Activated CD8-positive, alpha-beta T cell treated with anti-CD3 and anti-CD28 coated beads for 36 hours (primary cell): ENCODE measurements at regions not wholly inside any gene's neighbourhood (a gene's known extent, or its start where the extent isn't known, plus 50 kb on each side); places are given as distances from the start of the nearest gene placed in this dataset.
A peak's percentile ranks its signal among the peaks of the same experiment; 100 is the strongest.

ENCODE experiments used
- ATAC-seq: fragments of 200-7000 bp; cut with Tn5 transposase; one replicate; pipeline ENCODE4 v1.10.0; 2021; ENCODE audit warnings: mild to moderate bottlenecking, moderate library complexity
- CTCF ChIA-PET: fragments of 350-600 bp; sonication (Branson Sonifier 250); formaldehyde crosslinking; loops from one replicate; lab custom pipeline; 2021; ENCODE audit warnings: antibody characterized with exemption; lab: Charles Lee
- POLR2A ChIA-PET: fragments of 350-600 bp; sonication (Branson Sonifier 250); formaldehyde crosslinking; loops from one replicate; lab custom pipeline; 2021; ENCODE audit warnings: antibody characterized with exemption; lab: Charles Lee
- DNase-seq: peaks from one replicate; pipeline ENCODE4 v3.0.0-alpha.2; 2020
- H3K27ac Mint-ChIP-seq: one replicate; pipeline ENCODE4 v1.8.0; 2021; ENCODE audit warnings: mild to moderate bottlenecking, mixed read lengths
- H3K27me3 Mint-ChIP-seq: one replicate; pipeline ENCODE4 v1.8.0; 2021; ENCODE audit warnings: mixed read lengths
- H3K36me3 Mint-ChIP-seq: one replicate; pipeline ENCODE4 v1.8.0; 2021; ENCODE audit warnings: low read depth, mixed read lengths
- H3K4me1 Mint-ChIP-seq: one replicate; pipeline ENCODE4 v1.8.0; 2021; ENCODE audit warnings: low read depth, mixed read lengths
- H3K4me3 Mint-ChIP-seq: one replicate; pipeline ENCODE4 v1.8.0; 2021; ENCODE audit warnings: mild to moderate bottlenecking, moderate library complexity, mixed read lengths
- H3K9me3 Mint-ChIP-seq: one replicate; pipeline ENCODE4 v1.8.0; 2021; ENCODE audit warnings: mixed read lengths
- CTCF ChIP-seq: fragments of 200-600 bp; IDR thresholded peaks from one replicate; pipeline ENCODE4 v1.8.0; 2022; ENCODE audit warnings: antibody characterized with exemption, mild to moderate bottlenecking
- intact Hi-C: fragments of 100-400 bp; cut with micrococcal nuclease; formaldehyde crosslinking; loops from one replicate; pipeline ENCODE4 v1.10.0; 2022

GRCh38 chr2:234374150-234374508, 122.8 kb downstream of the ARL4C start:
- ChIA-PET POLR2A (interaction anchor here (1.3 to 2.4 kb wide), 2 partner anchors 9 to 25 kb away, joined by 4 to 7 read pairs; no protein-coding TSS in a partner anchor), CTCF (interaction anchor here (0.8 to 1.8 kb wide), 3 partner anchors 21 to 239 kb away, joined by 3 to 4 read pairs (median 3); no protein-coding TSS in a partner anchor)
- ATAC-seq: no peak
- peak overlapping the region; percentile 91 for H3K27ac Mint-ChIP-seq
- peaks cover 6% of the 10 kb centered on the region for H3K36me3 Mint-ChIP-seq
- intact Hi-C loops: loop anchor here (5.0 kb wide), 1 partner anchor 82 kb away; no protein-coding TSS in a partner anchor
- H3K4me3 Mint-ChIP-seq: no peak overlapping the region
- peaks cover 54% of the 10 kb centered on the region for H3K4me1 Mint-ChIP-seq
- H3K9me3 Mint-ChIP-seq: peaks cover 1% of the 10 kb centered on the region
- no peaks in the 10 kb centered on the region for H3K27me3 Mint-ChIP-seq
- peak; percentile 36 for DNase-seq
- no peak for TF ChIP-seq CTCF

- H3K27ac Mint-ChIP-seq: peak overlapping the region; percentile 91
- TF ChIP-seq CTCF: no peak
- intact Hi-C loops: loop anchor here (5.0 kb wide), 1 partner anchor 81 kb away; no protein-coding TSS in a partner anchor
- peak; percentile 15 for ATAC-seq
- ChIA-PET POLR2A (interaction anchor here (1.1 to 2.4 kb wide), 5 partner anchors 9 to 81 kb away, joined by 4 to 7 read pairs (median 5); no protein-coding TSS in a partner anchor), CTCF (interaction anchor here (1.0 to 1.8 kb wide), 5 partner anchors 13 to 238 kb away, joined by 3 to 7 read pairs (median 4); partner anchors contain the start of gene ARL4C)
- DNase-seq: no peak
- H3K4me3 Mint-ChIP-seq: peak overlapping the region; percentile 54
- peaks cover 6% of the 10 kb centered on the region for H3K36me3 Mint-ChIP-seq
- no peaks in the 10 kb centered on the region for H3K9me3 Mint-ChIP-seq
- no peaks in the 10 kb centered on the region for H3K27me3 Mint-ChIP-seq
- peaks cover 60% of the 10 kb centered on the region for H3K4me1 Mint-ChIP-seq
Observed at GRCh38 chr2:234373481-234374149, 123.3 kb downstream of the ARL4C start.

- ChIA-PET POLR2A (interaction anchor here (1.1 to 2.4 kb wide), 4 partner anchors 10 to 81 kb away, joined by 4 to 7 read pairs (median 5); no protein-coding TSS in a partner anchor), CTCF (interaction anchor here (1.0 to 1.8 kb wide), 4 partner anchors 12 to 238 kb away, joined by 3 to 7 read pairs (median 4); partner anchors contain the start of gene ARL4C)
- no peak for TF ChIP-seq CTCF
- Mint-ChIP-seq H3K4me3 (peak overlapping the region; percentile 54), H3K27me3 (no peaks in the 10 kb centered on the region), H3K27ac (peak overlapping the region; percentile 91), H3K36me3 (peaks cover 6% of the 10 kb centered on the region), H3K9me3 (no peaks in the 10 kb centered on the region), H3K4me1 (peaks cover 65% of the 10 kb centered on the region)
- intact Hi-C loops: loop anchor here (5.0 kb wide), 1 partner anchor 81 kb away; no protein-coding TSS in a partner anchor
- peak; percentile 62 for ATAC-seq
- DNase-seq: peak; percentile 63
Observed at GRCh38 chr2:234373060-234373459, 123.8 kb downstream of the ARL4C start.

GRCh38 chr2:234372506-234372905, 124.4 kb downstream of the ARL4C start:
- no peaks in the 10 kb centered on the region for H3K27me3 Mint-ChIP-seq
- no peaks in the 10 kb centered on the region for H3K9me3 Mint-ChIP-seq
- peak overlapping the region; percentile 91 for H3K27ac Mint-ChIP-seq
- no peak for ATAC-seq
- POLR2A ChIA-PET: interaction anchor here (1.1 to 1.3 kb wide), 3 partner anchors 63 to 80 kb away, joined by 4 to 5 read pairs (median 5); no protein-coding TSS in a partner anchor
- H3K4me3 Mint-ChIP-seq: peak overlapping the region; percentile 50
- intact Hi-C loops: loop anchor here (5.0 kb wide), 1 partner anchor 80 kb away; no protein-coding TSS in a partner anchor
- peaks cover 6% of the 10 kb centered on the region for H3K36me3 Mint-ChIP-seq
- TF ChIP-seq CTCF: no peak
- CTCF ChIA-PET: interaction anchor here (1.0 to 1.8 kb wide), 3 partner anchors 12 to 237 kb away, joined by 3 to 7 read pairs (median 4); partner anchors contain the start of gene ARL4C
- DNase-seq: peak; percentile 34
- peaks cover 67% of the 10 kb centered on the region for H3K4me1 Mint-ChIP-seq
